Omental fat pad (tissue), 3 donors: ENCODE measurements at regions not wholly inside any gene's neighbourhood (a gene's known extent, or its start where the extent isn't known, plus 50 kb on each side); places are given as distances from the start of the nearest gene placed in this dataset.

Experiments
- ATAC-seq: fragments of 150-250 bp; one replicate; pipeline ENCODE4 v1.9.1; 2016; ENCODE audit warnings: mild to moderate bottlenecking, moderate library complexity; ENCODE audit not compliant: low FRiP score
- DNase-seq: peaks from one replicate; pipeline ENCODE4 v3.0.0-alpha.2; 2019; ENCODE audit warnings: low spot score
- TF ChIP-seq, protein P1 (sequence below), 3 donors: fragments of 450-650 bp; IDR thresholded peaks; one replicate each; pipeline ENCODE4 v1.5.1; 2016 to 2017; ENCODE audit warnings: antibody characterized with exemption in 3 of 3, mild to moderate bottlenecking in 3 of 3, moderate library complexity in 2 of 3

GRCh38 chr1:218525451-218526197 lies 180.5 kb downstream of the TGFB2 start:
- TF ChIP-seq, protein P1, sequence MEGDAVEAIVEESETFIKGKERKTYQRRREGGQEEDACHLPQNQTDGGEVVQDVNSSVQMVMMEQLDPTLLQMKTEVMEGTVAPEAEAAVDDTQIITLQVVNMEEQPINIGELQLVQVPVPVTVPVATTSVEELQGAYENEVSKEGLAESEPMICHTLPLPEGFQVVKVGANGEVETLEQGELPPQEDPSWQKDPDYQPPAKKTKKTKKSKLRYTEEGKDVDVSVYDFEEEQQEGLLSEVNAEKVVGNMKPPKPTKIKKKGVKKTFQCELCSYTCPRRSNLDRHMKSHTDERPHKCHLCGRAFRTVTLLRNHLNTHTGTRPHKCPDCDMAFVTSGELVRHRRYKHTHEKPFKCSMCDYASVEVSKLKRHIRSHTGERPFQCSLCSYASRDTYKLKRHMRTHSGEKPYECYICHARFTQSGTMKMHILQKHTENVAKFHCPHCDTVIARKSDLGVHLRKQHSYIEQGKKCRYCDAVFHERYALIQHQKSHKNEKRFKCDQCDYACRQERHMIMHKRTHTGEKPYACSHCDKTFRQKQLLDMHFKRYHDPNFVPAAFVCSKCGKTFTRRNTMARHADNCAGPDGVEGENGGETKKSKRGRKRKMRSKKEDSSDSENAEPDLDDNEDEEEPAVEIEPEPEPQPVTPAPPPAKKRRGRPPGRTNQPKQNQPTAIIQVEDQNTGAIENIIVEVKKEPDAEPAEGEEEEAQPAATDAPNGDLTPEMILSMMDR (IDR thresholded peaks at IDR 0.05), result no peak
- DNase-seq (no peak), ATAC-seq (no peak)

DNA sequence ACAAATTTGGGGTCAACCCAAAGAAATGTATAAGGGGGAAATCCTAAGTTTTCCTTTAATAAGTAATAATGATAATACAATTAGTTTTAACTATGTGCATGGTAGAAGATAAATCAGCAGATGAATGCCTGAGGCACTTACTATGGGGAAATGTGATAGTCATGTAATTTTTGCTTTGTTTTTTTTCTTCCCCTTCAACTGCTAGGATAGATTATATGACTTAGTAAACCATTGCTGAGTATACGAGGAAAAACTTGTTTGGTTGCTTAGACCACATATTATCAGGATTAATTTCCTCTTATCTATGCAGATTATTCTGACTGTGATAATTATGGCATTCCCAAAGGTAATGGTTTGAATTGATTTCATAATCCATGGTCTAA lies 181.1 kb downstream of the TGFB2 start:
- ATAC-seq (no peak), DNase-seq (no peak)
- TF ChIP-seq, protein P1 (IDR thresholded peaks at IDR 0.05), result no peak

DNA sequence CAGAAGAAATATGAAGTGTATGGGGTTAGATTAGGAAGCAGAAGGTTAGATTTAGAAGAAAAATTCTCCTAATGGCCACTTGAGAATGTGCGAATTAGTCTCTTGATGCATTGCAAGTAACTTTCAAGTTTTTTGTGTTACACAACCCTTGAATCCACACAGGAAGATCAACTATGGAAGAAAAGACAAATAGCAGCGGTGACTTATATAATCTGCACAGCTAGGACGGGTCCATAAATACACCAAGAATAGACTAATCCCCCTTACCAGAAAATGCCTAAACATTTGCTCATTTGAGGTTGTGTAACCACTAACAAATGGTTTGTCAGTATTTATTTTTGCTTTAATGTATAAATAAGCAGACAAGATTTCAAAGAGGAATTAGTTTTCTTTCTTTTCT lies 182.6 kb downstream of the TGFB2 start:
- DNase-seq (no peak), ATAC-seq (no peak)
- TF ChIP-seq, protein P1 (IDR thresholded peaks at IDR 0.05), result no peak

GRCh38 chr1:218529646-218530300 lies 184.6 kb downstream of the TGFB2 start:
- no peak for DNase-seq
- no peak for ATAC-seq
- TF ChIP-seq, protein P1 (IDR thresholded peaks at IDR 0.05), result no peak

DNA sequence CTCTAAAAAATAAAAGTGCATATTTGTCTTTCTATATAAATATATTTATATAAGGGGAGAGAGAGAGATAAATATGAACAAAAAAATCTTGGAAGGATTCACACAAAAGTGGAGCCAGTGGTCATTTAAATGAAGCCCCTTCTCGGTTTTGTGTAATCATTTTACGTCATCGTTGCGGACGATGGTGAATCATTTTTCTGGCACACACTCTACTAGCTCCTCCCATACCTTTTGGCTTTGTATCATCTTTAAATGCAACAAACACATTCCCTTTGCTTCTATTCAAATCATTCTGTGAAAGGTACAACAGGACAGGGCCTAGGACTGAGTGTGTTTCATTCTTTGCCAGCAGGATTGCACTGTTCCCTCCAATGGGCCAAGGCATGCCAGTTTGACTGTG lies 186.8 kb downstream of the TGFB2 start:
- ATAC-seq (no peak), DNase-seq (no peak)
- TF ChIP-seq, protein P1 (IDR thresholded peaks at IDR 0.05), result no peak

GRCh38 chr1:218536296-218536986 lies 191.3 kb downstream of the TGFB2 start:
- no peak for DNase-seq
- TF ChIP-seq, protein P1 (IDR thresholded peaks at IDR 0.05), result no peak
- ATAC-seq, result no peak
